Small intestine (tissue), 7 donors: ENCODE measurements at regions not wholly inside any gene's neighbourhood (a gene's known extent, or its start where the extent isn't known, plus 50 kb on each side); places are given as distances from the start of the nearest gene placed in this dataset.

Experiments used
- DNase-seq, 2 donors: peaks; one replicate each; pipeline versions ENCODE4 v3.0.0 to v3.0.0-alpha.2; 2013
- FAIRE-seq: peaks from 2 replicates; lab custom pipeline; 2012; peaks lifted over from hg19 to GRCh38; lab: Jason Lieb, UNC
- H3K27ac ChIP-seq, 3 donors: one replicate each; pipeline ENCODE4 v1.5.1; 2013; ENCODE audit warnings: low read length in 2 of 3, mild to moderate bottlenecking in 2 of 3, control low read depth in 1 of 3, inconsistent platforms in 1 of 3, low read depth in 1 of 3, moderate library complexity in 1 of 3
- H3K27me3 ChIP-seq, 3 donors: one replicate each; pipeline ENCODE4 v1.6.1; 2013; ENCODE audit warnings: low read length in 3 of 3, inconsistent platforms in 1 of 3; ENCODE audit not compliant: control insufficient read depth in 3 of 3, insufficient read depth in 3 of 3
- H3K36me3 ChIP-seq, 3 donors: one replicate each; pipeline ENCODE4 v1.6.1; 2013; ENCODE audit warnings: low read length in 3 of 3, inconsistent platforms in 1 of 3, low read depth in 1 of 3, mild to moderate bottlenecking in 1 of 3, moderate library complexity in 1 of 3; ENCODE audit not compliant: control insufficient read depth in 3 of 3, insufficient read depth in 2 of 3
- H3K4me1 ChIP-seq, 3 donors: one replicate each; pipeline ENCODE4 v1.6.1; 2013; ENCODE audit warnings: low read length in 2 of 3, inconsistent platforms in 1 of 3, low read depth in 1 of 3, mild to moderate bottlenecking in 1 of 3, moderate library complexity in 1 of 3; ENCODE audit not compliant: control insufficient read depth in 3 of 3, insufficient read depth in 2 of 3
- H3K4me3 ChIP-seq, 3 donors: one replicate each; pipeline ENCODE4 v1.5.1; 2013; ENCODE audit warnings: low read length in 3 of 3, control low read depth in 1 of 3, inconsistent platforms in 1 of 3, low read depth in 1 of 3, mild to moderate bottlenecking in 1 of 3, moderate library complexity in 1 of 3
- H3K9me3 ChIP-seq, 2 donors: one replicate each; pipeline ENCODE4 v1.6.1; 2013; ENCODE audit warnings: low read depth in 1 of 2, low read length in 1 of 2; ENCODE audit not compliant: control insufficient read depth in 2 of 2, insufficient read depth in 1 of 2
- WGBS, 3 donors: extraction: QIAGEN DNeasy Blood & Tissue Kit; methylation state at CpG; one replicate each; pipeline ENCODE4 v1.1.7; 2013; 5-methylcytosine and 5-hydroxymethylcytosine counted together
- donor health status: healthy with polysubstance abuse.
- donor health status: control.
- donor health status: control.
- donor health status: Bipolar disorder and iron deficiency.
- donor health status: healthy.

DNA sequence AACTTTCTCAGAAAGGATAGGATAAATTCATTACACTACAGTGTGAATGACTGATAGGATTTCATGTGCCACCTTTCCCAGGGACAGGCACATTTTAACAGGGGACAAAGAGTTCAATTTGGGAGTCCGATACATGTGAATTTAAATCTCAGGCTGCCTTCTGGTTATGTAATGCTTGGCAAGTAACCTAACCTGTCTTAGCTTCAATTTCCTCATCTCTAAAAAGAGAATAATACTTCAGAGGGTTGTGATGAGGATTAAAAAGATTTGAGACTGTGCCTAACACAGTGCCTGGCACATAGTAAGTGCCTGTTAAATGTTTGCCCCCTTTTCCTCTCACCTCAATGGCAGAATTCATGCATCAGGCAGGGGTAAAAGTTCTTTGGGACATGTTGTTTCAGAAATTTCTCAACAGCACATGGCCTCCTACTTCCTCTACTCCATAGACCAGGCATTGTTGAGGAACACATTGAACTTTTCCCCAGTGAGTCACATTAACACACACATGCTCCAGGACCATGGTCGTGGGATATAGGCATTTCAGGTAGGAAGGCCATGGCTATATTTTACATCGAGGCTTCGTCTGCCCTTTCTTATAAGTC lies 94.6 kb upstream of the EGFLAM start:
- Histone ChIP-seq H3K36me3 (no peaks in the 10 kb centered on the region), H3K27ac (no peak overlapping the region), H3K4me3 (no peak overlapping the region), H3K9me3 (no peaks in the 10 kb centered on the region), H3K27me3 (no peaks in the 10 kb centered on the region), H3K4me1 (no peaks in the 10 kb centered on the region)
- 50 to 73% (median 53%) methylated on average over 4 of the region's 4 CpGs for WGBS, 3 donors
- DNase-seq (no peak), FAIRE-seq (no peak)

- H3K9me3 ChIP-seq, result no peaks in the 10 kb centered on the region
- 79 to 88% (median 86%) methylated on average over 4 of the region's 4 CpGs for WGBS, 3 donors
- H3K27ac ChIP-seq, result no peak overlapping the region
- H3K4me1 ChIP-seq, result no peaks in the 10 kb centered on the region
- FAIRE-seq (no peak), DNase-seq (no peak)
- H3K27me3 ChIP-seq, result no peaks in the 10 kb centered on the region
- H3K36me3 ChIP-seq, result no peaks in the 10 kb centered on the region
- H3K4me3 ChIP-seq, result no peak overlapping the region
Measured at GRCh38 chr5:38162625-38163024, 95.7 kb upstream of the EGFLAM start.

DNA sequence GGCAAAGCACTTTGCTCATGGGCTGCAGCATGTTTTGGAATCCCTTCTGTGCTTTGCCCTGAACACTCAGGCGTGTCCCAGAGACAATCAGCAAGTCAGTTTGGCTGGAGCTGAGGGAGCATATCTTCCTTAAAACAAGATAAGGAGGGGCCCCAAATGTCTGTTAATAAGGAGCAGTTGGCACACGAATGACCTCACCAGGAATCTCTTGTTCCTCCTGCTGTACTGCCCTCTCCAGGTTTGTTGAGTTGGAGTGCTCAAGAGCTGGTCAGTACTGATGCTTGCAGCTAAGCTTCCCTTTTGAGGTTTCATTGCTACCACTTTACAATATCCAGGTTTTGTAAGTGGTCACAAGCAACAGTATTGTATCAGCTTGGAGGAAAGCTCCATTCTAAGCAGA lies 101.3 kb upstream of the EGFLAM start:
- H3K4me1 ChIP-seq, result no peaks in the 10 kb centered on the region
- WGBS, 3 donors, result 33 to 63% (median 33%) methylated on average over 2 of the region's 2 CpGs
- no peaks in the 10 kb centered on the region for H3K36me3 ChIP-seq

GRCh38 chr5:38154615-38155204 lies 103.6 kb upstream of the EGFLAM start:
- no peak overlapping the region for H3K4me3 ChIP-seq
- no peaks in the 10 kb centered on the region for H3K9me3 ChIP-seq
- DNase-seq (no peak), FAIRE-seq (no peak)
- 30 to 63% (median 48%) methylated on average over 1 of the region's 1 CpG for WGBS, 3 donors
- H3K36me3 ChIP-seq, result no peaks in the 10 kb centered on the region
- H3K4me1 ChIP-seq, result no peaks in the 10 kb centered on the region
- no peak overlapping the region for H3K27ac ChIP-seq
- H3K27me3 ChIP-seq, result no peaks in the 10 kb centered on the region

More for the DNA sequence above, 101.3 kb upstream of the EGFLAM start:
- FAIRE-seq (no peak), DNase-seq (no peak)
- Histone ChIP-seq H3K4me3 (no peak overlapping the region), H3K27me3 (no peaks in the 10 kb centered on the region), H3K27ac (no peak overlapping the region), H3K9me3 (no peaks in the 10 kb centered on the region)

- WGBS, 3 donors, result 63 to 70% (median 64%) methylated on average over 2 of the region's 2 CpGs
- Histone ChIP-seq H3K4me3 (no peak overlapping the region), H3K27me3 (no peaks in the 10 kb centered on the region), H3K27ac (no peak overlapping the region), H3K9me3 (no peaks in the 10 kb centered on the region), H3K36me3 (no peaks in the 10 kb centered on the region), H3K4me1 (no peaks in the 10 kb centered on the region)
- FAIRE-seq (no peak), DNase-seq (no peak)
Measured at GRCh38 chr5:38151878-38152277, 106.5 kb upstream of the EGFLAM start.

DNA sequence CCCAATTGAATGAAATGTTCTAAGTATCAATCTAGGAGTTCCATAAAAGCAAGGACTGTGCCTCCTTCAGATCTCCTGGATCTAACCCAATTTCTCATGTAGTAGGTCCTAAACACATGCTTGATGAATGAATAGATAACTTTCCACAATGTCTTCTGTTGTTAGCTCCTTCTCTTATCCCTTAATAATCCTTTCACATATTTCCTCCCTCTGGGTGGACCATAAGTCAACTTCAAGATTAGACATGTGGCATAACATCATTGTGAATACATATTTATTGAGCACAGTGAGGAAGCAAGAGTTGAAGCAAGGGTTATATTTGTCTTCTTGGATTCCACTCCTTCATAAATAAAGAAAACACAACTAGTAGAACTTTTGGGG lies 108.6 kb upstream of the EGFLAM start:
- H3K4me1 ChIP-seq, result no peaks in the 10 kb centered on the region
- no peak overlapping the region for H3K27ac ChIP-seq
- FAIRE-seq, result no peak
- H3K9me3 ChIP-seq, result no peaks in the 10 kb centered on the region
- DNase-seq, result no peak
- no peaks in the 10 kb centered on the region for H3K27me3 ChIP-seq
- no peaks in the 10 kb centered on the region for H3K36me3 ChIP-seq
- H3K4me3 ChIP-seq, result no peak overlapping the region

DNA sequence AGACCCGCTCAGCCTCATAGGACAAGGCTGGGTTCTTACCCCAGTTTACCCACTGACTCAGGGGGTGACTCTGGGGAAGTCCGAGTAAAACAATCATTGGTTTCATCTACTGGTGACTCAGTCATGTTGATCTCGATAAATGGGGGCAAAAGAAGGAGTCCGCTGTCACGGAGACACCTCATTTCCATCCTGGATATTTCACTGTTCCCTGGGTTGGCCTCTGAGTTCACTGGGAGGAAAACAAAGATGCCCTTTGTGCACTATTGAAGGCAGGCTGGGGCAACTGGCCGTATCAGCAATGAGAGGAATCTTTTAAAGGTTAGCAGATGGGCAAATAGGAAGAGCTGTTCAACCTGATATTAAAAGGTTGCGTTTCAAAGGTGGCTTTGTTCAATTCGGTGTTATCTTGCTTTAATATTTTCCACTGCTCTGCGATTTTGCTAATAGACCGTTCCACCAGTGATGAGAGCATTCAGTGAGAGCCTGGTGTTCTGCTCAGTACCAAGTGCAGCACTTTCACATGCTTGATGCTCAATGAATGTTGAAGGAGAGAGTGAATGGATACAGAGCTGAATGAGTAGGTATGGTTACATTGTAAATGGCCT lies 110.2 kb upstream of the EGFLAM start:
- no peaks in the 10 kb centered on the region for H3K27me3 ChIP-seq
- FAIRE-seq (no peak), DNase-seq (no peak)
- H3K36me3 ChIP-seq, result no peaks in the 10 kb centered on the region
- H3K4me3 ChIP-seq, result no peak overlapping the region
- WGBS, 3 donors, result 57 to 78% (median 57%) methylated on average over 10 of the region's 10 CpGs
- H3K4me1 ChIP-seq, result no peaks in the 10 kb centered on the region
- no peak overlapping the region for H3K27ac ChIP-seq
- no peaks in the 10 kb centered on the region for H3K9me3 ChIP-seq

GRCh38 chr5:38143384-38143783 lies 115.0 kb upstream of the EGFLAM start:
- H3K4me1 ChIP-seq, result no peaks in the 10 kb centered on the region
- DNase-seq (no peak), FAIRE-seq (no peak)
- no peak overlapping the region for H3K27ac ChIP-seq
- no peak overlapping the region for H3K4me3 ChIP-seq
- H3K27me3 ChIP-seq, result no peaks in the 10 kb centered on the region
- no peaks in the 10 kb centered on the region for H3K36me3 ChIP-seq
- no peaks in the 10 kb centered on the region for H3K9me3 ChIP-seq
- 70 to 74% (median 71%) methylated on average over 3 of the region's 3 CpGs for WGBS, 3 donors
